SJCRH30 (cell line): ENCODE measurements at regions not wholly inside any gene's neighbourhood (a gene's known extent, or its start where the extent isn't known, plus 50 kb on each side); places are given as distances from the start of the nearest gene placed in this dataset.

Experiments used
- DNase-seq, 2 experiments: peaks; one replicate each; pipeline ENCODE4 v3.0.0-alpha.2; 2015 to 2020
- H3K27ac ChIP-seq: fragments of 250-450 bp; sonication (Bioruptor Pico); 2 replicates; pipeline ENCODE4 v1.5.1; 2020; ENCODE audit warnings: mild to moderate bottlenecking, moderate library complexity
- H3K27me3 ChIP-seq: fragments of 250-450 bp; sonication (Bioruptor Pico); 2 replicates; pipeline ENCODE4 v1.5.1; 2020; ENCODE audit warnings: mild to moderate bottlenecking, moderate library complexity
- H3K36me3 ChIP-seq: fragments of 250-450 bp; sonication (Bioruptor Pico); 2 replicates; pipeline ENCODE4 v1.5.1; 2020; ENCODE audit warnings: mild to moderate bottlenecking, moderate library complexity
- H3K4me1 ChIP-seq: fragments of 250-450 bp; sonication (Bioruptor Pico); 2 replicates; pipeline ENCODE4 v1.5.1; 2020; ENCODE audit warnings: mild to moderate bottlenecking, moderate library complexity
- H3K4me3 ChIP-seq: fragments of 250-450 bp; sonication (Bioruptor Pico); 2 replicates; pipeline ENCODE4 v1.5.1; 2020; ENCODE audit warnings: mild to moderate bottlenecking, moderate library complexity
- H3K9me3 ChIP-seq: fragments of 250-450 bp; sonication (Bioruptor Pico); replicated peaks from 2 replicates; pipeline ENCODE4 v1.5.1; 2020; ENCODE audit warnings: mild to moderate bottlenecking, moderate library complexity

- H3K27me3 ChIP-seq = no peaks in the 10 kb centered on the region
- H3K4me3 ChIP-seq = no peak overlapping the region
- peak in 1 of 2 experiments; percentile 0 for DNase-seq
- no peak overlapping the region for H3K27ac ChIP-seq
- H3K4me1 ChIP-seq = peaks cover 11% of the 10 kb centered on the region
- no peaks in the 10 kb centered on the region for H3K9me3 ChIP-seq
- no peaks in the 10 kb centered on the region for H3K36me3 ChIP-seq
Measured at GRCh38 chr20:24762791-24763350, 186.2 kb upstream of the CST7 start.

GRCh38 chr20:24763386-24764026 is 185.6 kb upstream of the CST7 start:
- Histone ChIP-seq H3K4me3 (no peak overlapping the region), H3K27ac (no peak overlapping the region), H3K27me3 (no peaks in the 10 kb centered on the region), H3K4me1 (peaks cover 17% of the 10 kb centered on the region), H3K36me3 (no peaks in the 10 kb centered on the region), H3K9me3 (no peaks in the 10 kb centered on the region)
- peak in 1 of 2 experiments; percentile 1 for DNase-seq

GRCh38 chr20:24764027-24764793 is 184.9 kb upstream of the CST7 start:
- Histone ChIP-seq H3K4me3 (no peak overlapping the region), H3K27me3 (no peaks in the 10 kb centered on the region), H3K36me3 (no peaks in the 10 kb centered on the region), H3K4me1 (peaks cover 24% of the 10 kb centered on the region), H3K27ac (no peak overlapping the region), H3K9me3 (no peaks in the 10 kb centered on the region)
- DNase-seq = peak in 1 of 2 experiments; percentile 1

GRCh38 chr20:24764794-24765202 is 184.3 kb upstream of the CST7 start:
- Histone ChIP-seq H3K27ac (no peak overlapping the region), H3K4me1 (peaks cover 27% of the 10 kb centered on the region), H3K9me3 (no peaks in the 10 kb centered on the region), H3K36me3 (no peaks in the 10 kb centered on the region), H3K4me3 (no peak overlapping the region), H3K27me3 (no peaks in the 10 kb centered on the region)
- peak in 1 of 2 experiments; percentile 1 for DNase-seq

GRCh38 chr20:24765316-24766142 is 183.5 kb upstream of the CST7 start:
- Histone ChIP-seq H3K4me3 (no peak overlapping the region), H3K9me3 (no peaks in the 10 kb centered on the region), H3K36me3 (no peaks in the 10 kb centered on the region), H3K27ac (no peak overlapping the region), H3K27me3 (no peaks in the 10 kb centered on the region), H3K4me1 (peaks cover 27% of the 10 kb centered on the region)
- peak in 1 of 2 experiments; percentile 1 for DNase-seq

GRCh38 chr20:24766143-24766527 is 182.9 kb upstream of the CST7 start:
- H3K9me3 ChIP-seq = no peaks in the 10 kb centered on the region
- H3K27ac ChIP-seq = no peak overlapping the region
- DNase-seq = no peak
- peaks cover 27% of the 10 kb centered on the region for H3K4me1 ChIP-seq
- no peaks in the 10 kb centered on the region for H3K27me3 ChIP-seq
- no peaks in the 10 kb centered on the region for H3K36me3 ChIP-seq
- H3K4me3 ChIP-seq = no peak overlapping the region

- H3K27ac ChIP-seq = peak overlapping the region; percentile 55; the same call in 1 of the 2 replicates
- no peaks in the 10 kb centered on the region for H3K9me3 ChIP-seq
- H3K27me3 ChIP-seq = no peaks in the 10 kb centered on the region
- H3K4me3 ChIP-seq = no peak overlapping the region
- no peaks in the 10 kb centered on the region for H3K36me3 ChIP-seq
- DNase-seq = peak; percentile 33 to 53
- H3K4me1 ChIP-seq = peaks cover 27% of the 10 kb centered on the region
Measured at GRCh38 chr20:24766826-24767622, 182.0 kb upstream of the CST7 start.

- no peak overlapping the region for H3K4me3 ChIP-seq
- no peaks in the 10 kb centered on the region for H3K27me3 ChIP-seq
- DNase-seq = no peak
- H3K27ac ChIP-seq = peak overlapping the region; percentile 55
- no peaks in the 10 kb centered on the region for H3K36me3 ChIP-seq
- peaks cover 27% of the 10 kb centered on the region for H3K4me1 ChIP-seq
- H3K9me3 ChIP-seq = no peaks in the 10 kb centered on the region
Measured at GRCh38 chr20:24767623-24768100, 181.4 kb upstream of the CST7 start.

- no peaks in the 10 kb centered on the region for H3K36me3 ChIP-seq
- no peaks in the 10 kb centered on the region for H3K9me3 ChIP-seq
- no peaks in the 10 kb centered on the region for H3K27me3 ChIP-seq
- H3K27ac ChIP-seq = peak overlapping the region; percentile 55
- DNase-seq = peak in 1 of 2 experiments; percentile 8
- no peak overlapping the region for H3K4me3 ChIP-seq
- peaks cover 31% of the 10 kb centered on the region for H3K4me1 ChIP-seq
Measured at GRCh38 chr20:24768201-24768636, 180.8 kb upstream of the CST7 start.

- Histone ChIP-seq H3K36me3 (no peaks in the 10 kb centered on the region), H3K27ac (peak overlapping the region; percentile 55), H3K9me3 (no peaks in the 10 kb centered on the region), H3K4me3 (no peak overlapping the region), H3K4me1 (peaks cover 38% of the 10 kb centered on the region), H3K27me3 (no peaks in the 10 kb centered on the region)
- DNase-seq = peak; percentile 76 to 81
Measured at GRCh38 chr20:24768713-24769601, 180.1 kb upstream of the CST7 start.

GRCh38 chr20:24769878-24770627 is 179.0 kb upstream of the CST7 start:
- Histone ChIP-seq H3K4me1 (peaks cover 40% of the 10 kb centered on the region), H3K27ac (peak overlapping the region; percentile 55; the same call in 1 of the 2 replicates), H3K4me3 (no peak overlapping the region), H3K9me3 (peaks cover 2% of the 10 kb centered on the region), H3K27me3 (no peaks in the 10 kb centered on the region), H3K36me3 (no peaks in the 10 kb centered on the region)
- DNase-seq = peak in 1 of 2 experiments; percentile 1

- Histone ChIP-seq H3K4me3 (no peak overlapping the region), H3K27ac (no peak overlapping the region), H3K36me3 (no peaks in the 10 kb centered on the region), H3K9me3 (peaks cover 7% of the 10 kb centered on the region), H3K27me3 (no peaks in the 10 kb centered on the region), H3K4me1 (peaks cover 40% of the 10 kb centered on the region)
- peak in 1 of 2 experiments; percentile 0 for DNase-seq
Measured at GRCh38 chr20:24770628-24771541, 178.2 kb upstream of the CST7 start.
